Activated CD8-positive, alpha-beta T cell treated with anti-CD3 and anti-CD28 coated beads, Interleukin-2, amount 10 ng/mL, durations not matched to agents 7 days and 5 days (primary cell): ENCODE measurements at regions not wholly inside any gene's neighbourhood (a gene's known extent, or its start where the extent isn't known, plus 50 kb on each side); places are given as distances from the start of the nearest gene placed in this dataset.
A peak's percentile ranks its signal among the peaks of the same experiment; 100 is the strongest.

Experiments
- ATAC-seq: fragments of 150-1000 bp; cut with Tn5 transposase; one replicate; pipeline ENCODE4 v1.10.0; 2021; ENCODE audit warnings: moderate library complexity
- CTCF ChIA-PET: fragments of 350-600 bp; sonication (Branson Sonifier 250); formaldehyde crosslinking; loops from one replicate; lab custom pipeline; 2021; ENCODE audit warnings: antibody characterized with exemption; lab: Charles Lee
- POLR2A ChIA-PET: fragments of 350-600 bp; sonication (Branson Sonifier 250); formaldehyde crosslinking; loops from one replicate; lab custom pipeline; 2021; ENCODE audit warnings: antibody characterized with exemption; lab: Charles Lee
- DNase-seq: peaks from one replicate; pipeline ENCODE4 v3.0.0-alpha.2; 2020
- H3K27ac Mint-ChIP-seq: one replicate; pipeline ENCODE4 v1.8.0; 2021; ENCODE audit warnings: mild to moderate bottlenecking, mixed read lengths
- H3K27me3 Mint-ChIP-seq: one replicate; pipeline ENCODE4 v1.8.0; 2021; ENCODE audit warnings: low read depth, mixed read lengths
- H3K36me3 Mint-ChIP-seq: one replicate; pipeline ENCODE4 v1.8.0; 2021; ENCODE audit warnings: low read depth, mixed read lengths
- H3K4me1 Mint-ChIP-seq: one replicate; pipeline ENCODE4 v1.8.0; 2021; ENCODE audit warnings: low read depth, mixed read lengths
- H3K4me3 Mint-ChIP-seq: one replicate; pipeline ENCODE4 v1.8.0; 2021; ENCODE audit warnings: mild to moderate bottlenecking, mixed read lengths
- H3K9me3 Mint-ChIP-seq: one replicate; pipeline ENCODE4 v1.8.0; 2022; ENCODE audit warnings: mixed read lengths; ENCODE audit not compliant: insufficient read depth

DNA sequence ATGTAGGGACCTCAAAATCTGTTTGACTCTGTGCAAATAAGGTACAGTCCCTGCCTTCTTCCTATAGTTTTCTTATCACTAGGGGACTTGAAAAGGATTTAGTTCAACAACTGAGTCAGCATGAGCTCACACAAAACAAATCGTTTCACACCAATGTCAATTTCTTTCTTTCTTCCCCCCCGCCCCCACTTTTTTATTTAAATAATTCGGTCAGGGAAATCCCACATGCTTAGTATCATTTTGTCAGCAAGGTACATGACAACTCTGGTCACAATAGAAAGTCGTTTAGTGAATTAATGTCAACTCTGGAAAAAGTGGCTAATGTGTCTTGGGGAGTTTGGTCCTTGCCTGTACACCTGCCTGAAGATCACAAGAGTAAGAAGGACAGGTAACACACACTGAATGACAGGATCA, 232.2 kb upstream of the PLEKHG7 start:
- DNase-seq (no peak), ATAC-seq (no peak)
- Mint-ChIP-seq H3K27ac (no peak overlapping the region), H3K36me3 (peaks cover 2% of the 10 kb centered on the region), H3K4me1 (peaks cover 8% of the 10 kb centered on the region), H3K27me3 (no peaks in the 10 kb centered on the region), H3K4me3 (no peak overlapping the region), H3K9me3 (no peaks in the 10 kb centered on the region)
- CTCF ChIA-PET = no interaction called here
- POLR2A ChIA-PET = interaction anchor here (0.6 kb wide), 1 partner anchor 1384 kb away, joined by 3 read pairs; no protein-coding TSS in a partner anchor

DNA sequence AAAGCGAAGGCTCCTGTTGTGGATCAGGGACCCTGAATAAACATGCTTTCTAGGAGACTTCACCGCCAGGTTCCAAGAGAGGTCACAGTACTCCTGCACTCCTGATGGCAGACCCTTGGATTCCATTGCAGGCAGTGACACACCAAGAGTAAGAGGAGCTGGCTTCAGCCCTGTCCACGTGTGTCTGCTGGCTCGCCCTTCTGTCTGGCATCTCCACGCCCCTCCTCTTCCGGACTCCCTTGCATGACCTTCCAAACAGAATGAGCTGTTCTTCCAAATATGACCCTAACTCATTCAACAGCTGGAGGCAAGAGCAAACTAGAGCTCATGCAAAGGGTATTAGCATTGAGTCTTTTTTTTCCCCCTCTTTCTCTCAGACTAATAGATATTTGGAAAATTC, 233.0 kb upstream of the PLEKHG7 start:
- Mint-ChIP-seq H3K27ac (no peak overlapping the region), H3K27me3 (no peaks in the 10 kb centered on the region), H3K4me3 (no peak overlapping the region), H3K9me3 (no peaks in the 10 kb centered on the region), H3K36me3 (peaks cover under 1% of the 10 kb centered on the region), H3K4me1 (peaks cover 8% of the 10 kb centered on the region)
- no peak for DNase-seq
- no peak for ATAC-seq
- ChIA-PET CTCF (interaction anchor here (0.8 to 1.1 kb wide), 2 partner anchors 32 to 35 kb away, joined by 3 to 6 read pairs; no protein-coding TSS in a partner anchor), POLR2A (interaction anchor here (0.6 to 1.2 kb wide), 2 partner anchors 324 to 1385 kb away, joined by 3 to 4 read pairs; partner anchors contain the start of gene BTG1)

DNA sequence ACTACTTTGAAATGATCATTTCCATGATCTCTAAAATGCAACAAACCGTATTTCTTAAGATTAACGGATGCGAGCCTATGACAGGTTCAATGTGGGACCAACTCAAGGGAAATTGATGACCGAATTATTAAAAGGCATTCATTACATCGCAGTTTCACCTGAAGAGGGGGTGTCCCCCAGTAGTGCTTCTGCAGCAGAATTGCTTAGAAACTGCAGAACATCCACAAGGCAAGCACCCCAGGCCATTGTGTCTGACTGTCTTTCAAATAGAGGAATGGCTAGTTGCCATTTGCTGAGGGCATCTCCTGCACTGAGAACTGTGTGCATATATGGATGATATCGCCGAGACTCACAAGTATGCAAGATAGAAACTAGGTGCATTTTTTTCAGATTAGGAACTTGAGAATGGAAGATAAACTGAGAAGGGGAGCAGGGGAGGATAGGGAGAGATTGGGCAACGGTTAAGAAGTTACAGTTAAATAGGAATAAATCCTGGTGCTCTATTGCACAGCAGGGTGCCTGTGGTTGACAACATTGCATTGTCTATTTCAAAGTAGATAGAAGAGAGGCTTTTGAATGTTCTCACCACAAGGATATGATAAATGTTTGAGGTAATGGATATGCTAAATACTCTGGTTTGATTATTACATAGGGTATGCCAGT, 234.3 kb upstream of the PLEKHG7 start:
- CTCF ChIA-PET = no interaction called here
- DNase-seq (no peak), ATAC-seq (no peak)
- peaks cover 4% of the 10 kb centered on the region for H3K36me3 Mint-ChIP-seq
- no peak overlapping the region for H3K4me3 Mint-ChIP-seq
- no peak overlapping the region for H3K27ac Mint-ChIP-seq
- H3K9me3 Mint-ChIP-seq = no peaks in the 10 kb centered on the region
- no peaks in the 10 kb centered on the region for H3K27me3 Mint-ChIP-seq
- POLR2A ChIA-PET = no interaction called here
- H3K4me1 Mint-ChIP-seq = peaks cover 12% of the 10 kb centered on the region

DNA sequence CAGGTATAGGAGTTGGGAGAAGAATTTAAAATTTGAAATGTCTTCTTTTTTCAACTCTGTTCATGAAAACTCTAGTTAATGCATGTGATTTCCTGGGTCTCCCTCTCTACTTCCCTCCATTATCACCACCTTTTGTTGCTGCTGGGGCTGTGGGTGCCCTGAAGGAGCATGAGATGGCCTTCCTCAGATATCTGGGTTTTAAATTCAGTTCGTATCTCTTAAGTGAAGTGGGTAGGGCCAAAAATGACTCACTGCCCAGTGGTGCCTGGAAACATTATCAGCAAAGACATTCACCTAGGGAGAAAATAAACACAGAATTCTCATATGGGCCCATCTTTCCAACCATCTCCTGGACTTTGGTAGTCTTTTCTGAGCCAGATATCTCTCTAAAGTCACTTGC, 234.9 kb upstream of the PLEKHG7 start:
- DNase-seq (no peak), ATAC-seq (no peak)
- ChIA-PET CTCF (no interaction called here), POLR2A (no interaction called here)
- Mint-ChIP-seq H3K36me3 (peaks cover 4% of the 10 kb centered on the region), H3K4me3 (no peak overlapping the region), H3K27me3 (no peaks in the 10 kb centered on the region), H3K4me1 (peaks cover 17% of the 10 kb centered on the region), H3K9me3 (no peaks in the 10 kb centered on the region), H3K27ac (no peak overlapping the region)

DNA sequence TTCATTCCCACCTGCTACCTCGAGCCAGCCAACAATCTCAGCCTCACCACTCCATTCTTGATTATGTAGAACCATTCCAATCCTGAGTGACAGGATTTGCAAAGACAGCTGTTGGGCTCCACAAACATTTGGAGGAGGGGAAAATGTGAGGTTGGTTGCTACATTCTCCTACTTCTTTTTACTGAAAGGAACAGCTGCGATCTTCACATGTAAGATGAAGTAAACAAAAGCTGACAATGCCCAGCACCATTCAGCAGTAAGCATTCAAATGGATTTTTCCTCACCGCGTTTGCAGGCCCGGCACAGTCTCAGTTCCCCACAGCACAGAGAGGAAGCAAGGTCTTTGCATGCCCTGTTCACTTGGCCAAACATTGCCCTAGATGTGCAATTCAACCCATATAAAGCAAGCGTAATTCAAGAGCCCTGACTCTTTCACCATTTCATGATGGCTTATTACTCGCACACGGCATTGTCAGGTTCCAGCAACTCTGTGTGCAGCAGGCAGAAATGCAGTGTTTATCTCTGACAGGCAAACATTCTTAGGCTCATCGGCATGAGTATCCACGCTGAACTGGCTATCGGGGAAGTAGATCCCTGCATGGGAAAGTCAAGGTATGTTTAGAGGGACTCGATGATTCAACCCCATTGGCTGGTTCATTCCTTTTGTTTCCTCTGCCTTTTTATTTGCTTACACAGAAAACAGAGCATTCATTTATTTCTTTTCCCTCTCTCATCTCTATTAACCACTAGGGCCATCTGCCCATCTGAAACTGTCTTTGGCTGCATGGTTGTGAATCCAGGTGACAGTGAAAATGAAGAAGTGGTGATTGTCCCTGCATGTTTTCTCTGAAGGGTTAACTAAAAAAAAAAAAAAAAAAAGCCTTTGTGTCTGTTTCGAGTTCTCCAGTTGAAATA, 236.1 kb upstream of the PLEKHG7 start:
- CTCF ChIA-PET = no interaction called here
- H3K27ac Mint-ChIP-seq = no peak overlapping the region

DNA sequence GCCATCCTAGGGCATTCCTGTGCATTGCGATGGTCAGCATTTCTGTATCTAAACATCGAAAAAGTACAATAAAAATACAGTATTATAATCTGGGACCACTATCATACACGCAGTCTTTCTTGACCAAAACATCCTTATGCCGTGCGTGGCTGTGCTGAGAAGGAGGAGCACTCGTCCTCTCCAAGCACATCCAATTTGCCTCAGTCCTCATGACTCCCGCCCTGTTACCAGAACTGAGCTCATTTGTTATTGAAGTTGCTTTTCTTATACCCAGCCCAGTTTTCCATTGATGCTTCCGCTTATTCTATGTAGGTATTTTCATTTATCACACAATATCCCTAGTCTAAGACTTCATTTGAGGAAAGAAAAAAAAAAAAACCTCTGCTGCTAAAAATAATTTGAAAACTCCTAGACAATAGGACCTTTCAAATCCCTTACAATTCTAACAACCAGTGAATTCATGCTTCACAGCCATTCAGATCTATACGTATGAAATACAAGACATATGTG, 236.9 kb upstream of the PLEKHG7 start:
- Mint-ChIP-seq H3K27ac (no peak overlapping the region), H3K27me3 (no peaks in the 10 kb centered on the region), H3K4me3 (no peak overlapping the region), H3K9me3 (no peaks in the 10 kb centered on the region), H3K36me3 (peaks cover 4% of the 10 kb centered on the region), H3K4me1 (peaks cover 34% of the 10 kb centered on the region)
- ChIA-PET POLR2A (no interaction called here), CTCF (no interaction called here)
- ATAC-seq (no peak), DNase-seq (no peak)

More for the DNA sequence above, 236.1 kb upstream of the PLEKHG7 start:
- no peak overlapping the region for H3K4me3 Mint-ChIP-seq
- POLR2A ChIA-PET = no interaction called here
- H3K36me3 Mint-ChIP-seq = peaks cover 4% of the 10 kb centered on the region
- no peak for ATAC-seq
- H3K27me3 Mint-ChIP-seq = no peaks in the 10 kb centered on the region
- H3K9me3 Mint-ChIP-seq = no peaks in the 10 kb centered on the region
- DNase-seq = no peak
- peaks cover 27% of the 10 kb centered on the region for H3K4me1 Mint-ChIP-seq

DNA sequence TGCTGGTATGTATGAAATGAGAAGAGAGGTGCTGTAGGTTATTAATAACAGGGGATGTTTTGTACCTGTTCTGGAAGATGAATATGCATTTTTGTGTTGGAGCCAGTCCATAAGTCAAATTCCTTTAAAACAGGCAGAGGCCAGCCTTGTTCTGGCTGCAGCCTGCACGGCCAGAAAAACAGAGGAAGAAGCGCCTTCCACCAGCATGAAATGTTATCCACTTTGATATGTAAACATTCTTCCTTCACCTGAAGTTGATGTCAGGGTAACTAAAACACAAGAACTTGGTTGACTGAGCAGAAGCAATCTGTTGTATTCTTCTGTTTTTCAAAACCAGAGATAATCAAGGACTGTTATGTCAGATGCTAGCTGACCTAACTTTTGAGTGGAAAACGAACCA, 237.9 kb upstream of the PLEKHG7 start:
- no peak overlapping the region for H3K4me3 Mint-ChIP-seq
- H3K36me3 Mint-ChIP-seq = peaks cover 7% of the 10 kb centered on the region
- CTCF ChIA-PET = no interaction called here
- no peak overlapping the region for H3K27ac Mint-ChIP-seq
- DNase-seq = no peak
- H3K9me3 Mint-ChIP-seq = peaks cover 4% of the 10 kb centered on the region
- no peaks in the 10 kb centered on the region for H3K27me3 Mint-ChIP-seq
- peaks cover 32% of the 10 kb centered on the region for H3K4me1 Mint-ChIP-seq
- ATAC-seq = no peak
- POLR2A ChIA-PET = no interaction called here

DNA sequence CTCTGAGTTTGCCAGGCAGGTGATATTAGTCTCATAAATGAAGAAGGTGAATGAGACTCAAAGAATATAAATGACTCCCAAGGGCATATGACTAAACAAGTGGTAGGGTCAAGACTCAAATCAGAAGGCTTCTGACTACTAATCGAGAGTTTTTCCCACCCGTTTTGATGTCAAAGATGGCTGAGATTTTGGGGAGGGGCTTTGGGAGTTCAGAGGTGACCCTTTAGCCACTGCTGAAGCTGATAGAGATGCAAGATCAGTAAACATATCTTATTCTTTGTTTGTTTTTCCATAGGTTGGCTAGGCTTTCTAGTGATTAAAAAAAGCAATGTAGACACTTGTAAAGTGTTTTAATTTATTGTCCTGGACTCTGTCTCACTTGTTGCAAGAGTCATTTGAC, 239.6 kb upstream of the PLEKHG7 start:
- CTCF ChIA-PET = interaction anchor here (1.6 kb wide), 1 partner anchor 54 kb away, joined by 4 read pairs; no protein-coding TSS in a partner anchor
- POLR2A ChIA-PET = no interaction called here
- Mint-ChIP-seq H3K9me3 (peaks cover 5% of the 10 kb centered on the region), H3K27ac (no peak overlapping the region), H3K27me3 (no peaks in the 10 kb centered on the region), H3K36me3 (peaks cover 11% of the 10 kb centered on the region), H3K4me1 (peaks cover 37% of the 10 kb centered on the region), H3K4me3 (no peak overlapping the region)
- ATAC-seq (no peak), DNase-seq (no peak)

DNA sequence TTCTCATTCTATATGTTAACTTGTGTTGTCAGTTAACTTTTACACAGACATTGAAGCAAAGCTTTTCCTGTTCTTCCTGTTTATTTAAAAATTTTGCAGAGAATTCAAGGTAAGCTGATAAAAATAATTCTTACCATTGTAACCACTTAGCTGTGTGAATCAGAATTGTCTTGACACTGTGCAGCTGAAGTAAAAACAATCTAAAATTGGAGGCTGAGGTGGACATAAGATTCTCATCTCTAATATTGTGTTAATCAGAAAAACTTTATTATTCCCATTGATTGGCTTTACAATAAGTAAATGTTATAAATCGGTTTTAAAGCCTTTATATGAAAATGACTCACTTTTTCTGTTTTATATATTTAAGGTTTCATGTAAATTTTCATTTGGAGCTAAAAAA, 240.3 kb upstream of the PLEKHG7 start:
- peak; percentile 26 for ATAC-seq
- Mint-ChIP-seq H3K4me1 (peaks cover 35% of the 10 kb centered on the region), H3K4me3 (peak overlapping the region; percentile 16), H3K27me3 (no peaks in the 10 kb centered on the region), H3K9me3 (peaks cover 7% of the 10 kb centered on the region), H3K27ac (peak overlapping the region; percentile 65), H3K36me3 (peaks cover 11% of the 10 kb centered on the region)
- CTCF ChIA-PET = interaction anchor here (1.6 kb wide), 1 partner anchor 54 kb away, joined by 4 read pairs; no protein-coding TSS in a partner anchor
- POLR2A ChIA-PET = interaction anchor here (0.9 to 1.4 kb wide), 3 partner anchors 22 to 317 kb away, joined by 3 to 4 read pairs (median 4); partner anchors contain the start of gene BTG1
- no peak for DNase-seq

DNA sequence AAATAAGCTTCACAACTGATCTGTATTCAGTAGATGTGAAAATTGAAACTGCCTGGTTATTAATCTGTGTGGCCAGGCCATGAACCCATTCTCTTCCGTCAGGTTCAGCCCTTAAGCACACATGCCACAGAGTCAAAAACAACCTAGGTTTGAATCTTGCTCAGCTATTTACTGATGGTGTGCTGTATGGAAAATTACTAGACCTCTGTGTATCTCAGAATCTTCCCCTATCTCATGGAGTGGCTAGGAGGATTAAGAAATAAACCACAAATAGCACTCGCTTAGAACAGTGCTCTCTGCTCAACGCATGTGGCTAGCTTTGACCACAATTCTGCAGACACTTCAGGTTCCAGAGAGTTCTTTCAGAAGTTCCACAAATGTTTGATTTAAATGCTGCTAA, 240.7 kb upstream of the PLEKHG7 start:
- Mint-ChIP-seq H3K36me3 (peaks cover 12% of the 10 kb centered on the region), H3K27ac (peak overlapping the region; percentile 64), H3K27me3 (no peaks in the 10 kb centered on the region), H3K4me1 (peaks cover 35% of the 10 kb centered on the region), H3K9me3 (peaks cover 11% of the 10 kb centered on the region), H3K4me3 (no peak overlapping the region)
- ChIA-PET CTCF (interaction anchor here (1.6 kb wide), 1 partner anchor 53 kb away, joined by 4 read pairs; no protein-coding TSS in a partner anchor), POLR2A (interaction anchor here (0.9 to 1.4 kb wide), 3 partner anchors 21 to 316 kb away, joined by 3 to 4 read pairs (median 4); partner anchors contain the start of gene BTG1)
- DNase-seq (peak; percentile 40), ATAC-seq (peak; percentile 92)

DNA sequence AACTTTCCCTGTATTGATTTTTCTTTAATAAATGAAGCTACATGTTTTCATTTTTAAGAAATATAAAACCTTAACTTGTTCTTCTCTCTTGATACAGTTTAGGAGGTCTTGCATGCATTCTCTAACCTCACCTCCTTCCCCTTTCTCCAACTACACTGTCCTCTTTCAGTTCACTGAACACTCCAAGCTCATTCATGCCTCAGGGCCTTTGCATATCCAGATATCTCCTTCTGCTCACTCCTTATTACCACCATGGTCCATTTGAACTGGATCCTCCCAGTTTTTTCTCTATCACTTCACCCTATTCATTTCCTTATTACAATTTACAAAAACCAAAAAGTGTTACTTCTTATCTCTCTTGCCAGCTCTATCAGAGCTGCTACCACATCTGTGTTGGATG, 242.9 kb upstream of the PLEKHG7 start:
- Mint-ChIP-seq H3K36me3 (peaks cover 16% of the 10 kb centered on the region), H3K27me3 (no peaks in the 10 kb centered on the region), H3K9me3 (peaks cover 22% of the 10 kb centered on the region), H3K4me1 (peaks cover 35% of the 10 kb centered on the region), H3K4me3 (no peak overlapping the region), H3K27ac (no peak overlapping the region)
- no peak for ATAC-seq
- POLR2A ChIA-PET = no interaction called here
- CTCF ChIA-PET = interaction anchor here (1.6 kb wide), 1 partner anchor 17 kb away, joined by 5 read pairs; no protein-coding TSS in a partner anchor
- no peak for DNase-seq
